PC-9 (cell line): ENCODE measurements at regions not wholly inside any gene's neighbourhood (a gene's known extent, or its start where the extent isn't known, plus 50 kb on each side); places are given as distances from the start of the nearest gene placed in this dataset.

Experiments
- EZH2 ChIP-seq: fragments of 200-600 bp; sonication (generic); IDR thresholded peaks from 2 replicates; pipeline ENCODE4 v1.8.0; 2017; ENCODE audit warnings: antibody characterized with exemption, low read depth
- TF ChIP-seq, protein P1 (sequence below): fragments of 200-600 bp; sonication (generic); conservative IDR thresholded peaks from 2 replicates; pipeline ENCODE4 v1.6.1; 2017; ENCODE audit warnings: mixed run types, antibody characterized with exemption, mild to moderate bottlenecking, moderate library complexity

- TF ChIP-seq, protein P1, sequence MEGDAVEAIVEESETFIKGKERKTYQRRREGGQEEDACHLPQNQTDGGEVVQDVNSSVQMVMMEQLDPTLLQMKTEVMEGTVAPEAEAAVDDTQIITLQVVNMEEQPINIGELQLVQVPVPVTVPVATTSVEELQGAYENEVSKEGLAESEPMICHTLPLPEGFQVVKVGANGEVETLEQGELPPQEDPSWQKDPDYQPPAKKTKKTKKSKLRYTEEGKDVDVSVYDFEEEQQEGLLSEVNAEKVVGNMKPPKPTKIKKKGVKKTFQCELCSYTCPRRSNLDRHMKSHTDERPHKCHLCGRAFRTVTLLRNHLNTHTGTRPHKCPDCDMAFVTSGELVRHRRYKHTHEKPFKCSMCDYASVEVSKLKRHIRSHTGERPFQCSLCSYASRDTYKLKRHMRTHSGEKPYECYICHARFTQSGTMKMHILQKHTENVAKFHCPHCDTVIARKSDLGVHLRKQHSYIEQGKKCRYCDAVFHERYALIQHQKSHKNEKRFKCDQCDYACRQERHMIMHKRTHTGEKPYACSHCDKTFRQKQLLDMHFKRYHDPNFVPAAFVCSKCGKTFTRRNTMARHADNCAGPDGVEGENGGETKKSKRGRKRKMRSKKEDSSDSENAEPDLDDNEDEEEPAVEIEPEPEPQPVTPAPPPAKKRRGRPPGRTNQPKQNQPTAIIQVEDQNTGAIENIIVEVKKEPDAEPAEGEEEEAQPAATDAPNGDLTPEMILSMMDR: no peak
- TF ChIP-seq EZH2: no peak
Observed at GRCh38 chr3:22928216-22929110, 274.7 kb upstream of the UBE2E2 start.
